T-helper 17 cell (primary cell): ENCODE measurements at regions not wholly inside any gene's neighbourhood (a gene's known extent, or its start where the extent isn't known, plus 50 kb on each side); places are given as distances from the start of the nearest gene placed in this dataset.
"Not testable (repeated sequence)": the region's sequence is repeated elsewhere in the genome, so short reads cannot be mapped to it uniquely, and the experiment has no call there.

Experiments
- ATAC-seq: fragments of 150-1000 bp; cut with Tn5 transposase; 2 replicates; pipeline ENCODE4 v1.10.0; 2021; ENCODE audit warnings: mild to moderate bottlenecking, moderate library complexity
- DNase-seq, 3 donors: peaks; one replicate each; pipeline versions ENCODE4 v3.0.0 to v3.0.0-alpha.2; 2020 to 2021
- H3K9me3 ChIP-seq: one replicate; pipeline ENCODE4 v1.7.0; 2013; ENCODE audit warnings: low read length, mild to moderate bottlenecking; ENCODE audit not compliant: control insufficient read depth, poor library complexity, severe bottlenecking
- H3K27ac Mint-ChIP-seq: one replicate; pipeline ENCODE4 v1.8.0; 2022; ENCODE audit warnings: mild to moderate bottlenecking, moderate library complexity, mixed read lengths
- H3K27me3 Mint-ChIP-seq: one replicate; pipeline ENCODE4 v1.8.0; 2022; ENCODE audit warnings: mixed read lengths
- H3K36me3 Mint-ChIP-seq: one replicate; pipeline ENCODE4 v1.8.0; 2022; ENCODE audit warnings: low read depth, mixed read lengths
- H3K4me1 Mint-ChIP-seq: one replicate; pipeline ENCODE4 v1.8.0; 2022; ENCODE audit warnings: mild to moderate bottlenecking, mixed read lengths
- H3K4me3 Mint-ChIP-seq: one replicate; pipeline ENCODE4 v1.8.0; 2022; ENCODE audit warnings: mild to moderate bottlenecking, moderate library complexity, mixed read lengths

GRCh38 chr10:59465088-59465487 is 102.7 kb upstream of the FAM13C start:
- no peaks in the 10 kb centered on the region for H3K9me3 ChIP-seq
- no peak overlapping the region for H3K4me3 Mint-ChIP-seq
- H3K36me3 Mint-ChIP-seq: no peaks in the 10 kb centered on the region
- no peak for DNase-seq
- H3K4me1 Mint-ChIP-seq: no peaks in the 10 kb centered on the region
- no peak for ATAC-seq
- H3K27me3 Mint-ChIP-seq: peaks cover 6% of the 10 kb centered on the region
- H3K27ac Mint-ChIP-seq: no peak overlapping the region

GRCh38 chr10:59464483-59464882 is 102.1 kb upstream of the FAM13C start:
- Mint-ChIP-seq H3K27ac (no peak overlapping the region), H3K4me3 (no peak overlapping the region), H3K27me3 (peaks cover 6% of the 10 kb centered on the region), H3K4me1 (no peaks in the 10 kb centered on the region), H3K36me3 (no peaks in the 10 kb centered on the region)
- H3K9me3 ChIP-seq: no peaks in the 10 kb centered on the region
- ATAC-seq (no peak), DNase-seq (no peak)

GRCh38 chr10:59463909-59464308 is 101.6 kb upstream of the FAM13C start:
- no peaks in the 10 kb centered on the region for H3K9me3 ChIP-seq
- Mint-ChIP-seq H3K4me3 (no peak overlapping the region), H3K36me3 (no peaks in the 10 kb centered on the region), H3K27me3 (peaks cover 6% of the 10 kb centered on the region), H3K27ac (no peak overlapping the region), H3K4me1 (no peaks in the 10 kb centered on the region)
- DNase-seq: no peak
- no peak for ATAC-seq

- Mint-ChIP-seq H3K27me3 (peaks cover 6% of the 10 kb centered on the region), H3K4me1 (no peaks in the 10 kb centered on the region), H3K27ac (no peak overlapping the region), H3K36me3 (no peaks in the 10 kb centered on the region), H3K4me3 (no peak overlapping the region)
- no peaks in the 10 kb centered on the region for H3K9me3 ChIP-seq
- DNase-seq (no peak), ATAC-seq (no peak)
These were observed 98.3 kb upstream of the FAM13C start for GRCh38 chr10:59460601-59461000.

GRCh38 chr10:59456199-59456598 is 93.8 kb upstream of the FAM13C start:
- H3K4me3 Mint-ChIP-seq: no peak overlapping the region
- no peaks in the 10 kb centered on the region for H3K9me3 ChIP-seq
- H3K27ac Mint-ChIP-seq: no peak overlapping the region
- H3K27me3 Mint-ChIP-seq: no peaks in the 10 kb centered on the region
- H3K4me1 Mint-ChIP-seq: no peaks in the 10 kb centered on the region
- H3K36me3 Mint-ChIP-seq: no peaks in the 10 kb centered on the region
- DNase-seq (no peak), ATAC-seq (no peak)

GRCh38 chr10:59454171-59454919 is 92.0 kb upstream of the FAM13C start:
- Mint-ChIP-seq H3K27ac (no peak overlapping the region), H3K4me1 (no peaks in the 10 kb centered on the region), H3K4me3 (no peak overlapping the region), H3K36me3 (no peaks in the 10 kb centered on the region), H3K27me3 (no peaks in the 10 kb centered on the region)
- no peak for ATAC-seq
- DNase-seq: no peak
- H3K9me3 ChIP-seq: no peaks in the 10 kb centered on the region

- DNase-seq (no peak), ATAC-seq (no peak)
- H3K36me3 Mint-ChIP-seq: no peaks in the 10 kb centered on the region
- H3K27ac Mint-ChIP-seq: no peak overlapping the region
- H3K4me1 Mint-ChIP-seq: no peaks in the 10 kb centered on the region
- no peaks in the 10 kb centered on the region for H3K27me3 Mint-ChIP-seq
- H3K4me3 Mint-ChIP-seq: no peak overlapping the region
- no peaks in the 10 kb centered on the region for H3K9me3 ChIP-seq
These were observed 86.3 kb upstream of the FAM13C start for GRCh38 chr10:59448616-59449015.

GRCh38 chr10:59435707-59436106 is 73.4 kb upstream of the FAM13C start:
- Mint-ChIP-seq H3K27ac (no peak overlapping the region), H3K27me3 (no peaks in the 10 kb centered on the region), H3K4me1 (no peaks in the 10 kb centered on the region), H3K36me3 (no peaks in the 10 kb centered on the region), H3K4me3 (no peak overlapping the region)
- DNase-seq (no peak), ATAC-seq (no peak)
- no peaks in the 10 kb centered on the region for H3K9me3 ChIP-seq

- ATAC-seq: no peak
- H3K4me3 Mint-ChIP-seq: no peak overlapping the region
- H3K9me3 ChIP-seq: no peaks in the 10 kb centered on the region
- H3K27me3 Mint-ChIP-seq: no peaks in the 10 kb centered on the region
- no peaks in the 10 kb centered on the region for H3K36me3 Mint-ChIP-seq
- no peaks in the 10 kb centered on the region for H3K4me1 Mint-ChIP-seq
- DNase-seq: no peak
- no peak overlapping the region for H3K27ac Mint-ChIP-seq
These were observed 72.3 kb upstream of the FAM13C start for GRCh38 chr10:59434463-59435321.

GRCh38 chr10:59433720-59434428 is 71.5 kb upstream of the FAM13C start:
- H3K4me1 Mint-ChIP-seq: no peaks in the 10 kb centered on the region
- H3K27me3 Mint-ChIP-seq: no peaks in the 10 kb centered on the region
- ATAC-seq (no peak), DNase-seq (no peak)
- H3K4me3 Mint-ChIP-seq: no peak overlapping the region
- H3K9me3 ChIP-seq: no peaks in the 10 kb centered on the region
- H3K36me3 Mint-ChIP-seq: no peaks in the 10 kb centered on the region
- no peak overlapping the region for H3K27ac Mint-ChIP-seq

GRCh38 chr10:59432207-59432900 is 70.0 kb upstream of the FAM13C start:
- ATAC-seq (no peak), DNase-seq (no peak)
- no peak overlapping the region for H3K4me3 Mint-ChIP-seq
- H3K36me3 Mint-ChIP-seq: no peaks in the 10 kb centered on the region
- H3K27me3 Mint-ChIP-seq: no peaks in the 10 kb centered on the region
- H3K4me1 Mint-ChIP-seq: no peaks in the 10 kb centered on the region
- no peaks in the 10 kb centered on the region for H3K9me3 ChIP-seq
- H3K27ac Mint-ChIP-seq: no peak overlapping the region

GRCh38 chr10:59413795-59414194 is 51.4 kb upstream of the FAM13C start:
- H3K4me1 Mint-ChIP-seq, H3K9me3 ChIP-seq, H3K36me3 Mint-ChIP-seq, H3K4me3 Mint-ChIP-seq, ATAC-seq, H3K27ac Mint-ChIP-seq, DNase-seq, H3K27me3 Mint-ChIP-seq: not testable (repeated sequence)
